Endothelial cell (in vitro differentiated cells): ENCODE measurements at regions not wholly inside any gene's neighbourhood (a gene's known extent, or its start where the extent isn't known, plus 50 kb on each side); places are given as distances from the start of the nearest gene placed in this dataset.
"Not testable (repeated sequence)": the region's sequence is repeated elsewhere in the genome, so short reads cannot be mapped to it uniquely, and the experiment has no call there.

Experiments
- DNase-seq: peaks from one replicate; pipeline ENCODE4 v3.0.0; 2021; ENCODE audit warnings: low spot score
- H3K27ac Mint-ChIP-seq: one replicate; pipeline ENCODE4 v1.8.0; 2021; ENCODE audit warnings: mixed read lengths, inconsistent platforms; ENCODE audit not compliant: unreplicated experiment
- H3K27me3 Mint-ChIP-seq: one replicate; pipeline ENCODE4 v1.8.0; 2021; ENCODE audit warnings: mild to moderate bottlenecking, moderate library complexity, mixed read lengths, inconsistent platforms; ENCODE audit not compliant: unreplicated experiment
- H3K36me3 Mint-ChIP-seq: one replicate; pipeline ENCODE4 v1.8.0; 2021; ENCODE audit warnings: mild to moderate bottlenecking, low read depth, mixed read lengths, inconsistent platforms; ENCODE audit not compliant: unreplicated experiment
- H3K4me1 Mint-ChIP-seq: one replicate; pipeline ENCODE4 v1.8.0; 2021; ENCODE audit warnings: mild to moderate bottlenecking, mixed read lengths, inconsistent platforms; ENCODE audit not compliant: unreplicated experiment
- H3K4me3 Mint-ChIP-seq: one replicate; pipeline ENCODE4 v1.8.0; 2021; ENCODE audit warnings: mild to moderate bottlenecking, mixed read lengths, inconsistent platforms; ENCODE audit not compliant: unreplicated experiment
- H3K9me3 Mint-ChIP-seq: one replicate; pipeline ENCODE4 v1.8.0; 2021; ENCODE audit warnings: mixed read lengths, inconsistent platforms; ENCODE audit not compliant: unreplicated experiment
- CTCF ChIP-seq: fragments of 200-600 bp; sonication (generic); IDR thresholded peaks from one replicate; pipeline ENCODE4 v1.5.0; 2021; ENCODE audit warnings: antibody characterized with exemption; ENCODE audit not compliant: unreplicated experiment

GRCh38 chr6:106823058-106823457, 151.5 kb downstream of the CD24 start:
- Mint-ChIP-seq H3K4me3 (no peak overlapping the region), H3K4me1 (no peaks in the 10 kb centered on the region), H3K36me3 (no peaks in the 10 kb centered on the region), H3K9me3 (no peaks in the 10 kb centered on the region), H3K27ac (no peak overlapping the region), H3K27me3 (no peaks in the 10 kb centered on the region)
- no peak for DNase-seq
- TF ChIP-seq CTCF: no peak

- Mint-ChIP-seq H3K9me3 (no peaks in the 10 kb centered on the region), H3K27me3 (no peaks in the 10 kb centered on the region), H3K27ac (no peak overlapping the region), H3K4me1 (no peaks in the 10 kb centered on the region), H3K36me3 (no peaks in the 10 kb centered on the region), H3K4me3 (no peak overlapping the region)
- TF ChIP-seq CTCF: no peak
- no peak for DNase-seq
Measured at GRCh38 chr6:106820412-106820852, 154.1 kb downstream of the CD24 start.

- Mint-ChIP-seq H3K9me3 (peaks cover 22% of the 10 kb centered on the region), H3K27ac (no peak overlapping the region), H3K4me1 (no peaks in the 10 kb centered on the region), H3K36me3 (peaks cover 16% of the 10 kb centered on the region), H3K27me3 (no peaks in the 10 kb centered on the region), H3K4me3 (no peak overlapping the region)
- DNase-seq: no peak
- no peak for TF ChIP-seq CTCF
Measured at GRCh38 chr6:106811088-106811686, 163.3 kb downstream of the CD24 start.

- H3K36me3 Mint-ChIP-seq: peaks cover 16% of the 10 kb centered on the region
- no peak for DNase-seq
- peak overlapping the region; percentile 65 for H3K4me3 Mint-ChIP-seq
- H3K27ac Mint-ChIP-seq: no peak overlapping the region
- peaks cover 27% of the 10 kb centered on the region for H3K9me3 Mint-ChIP-seq
- H3K4me1 Mint-ChIP-seq: peaks cover 6% of the 10 kb centered on the region
- TF ChIP-seq CTCF: no peak
- peaks cover 8% of the 10 kb centered on the region for H3K27me3 Mint-ChIP-seq
Measured at GRCh38 chr6:106808758-106809157, 165.8 kb downstream of the CD24 start.

GRCh38 chr6:106807947-106808611, 166.4 kb downstream of the CD24 start:
- H3K36me3 Mint-ChIP-seq: peaks cover 16% of the 10 kb centered on the region

GRCh38 chr6:106806253-106806652, 168.3 kb downstream of the CD24 start:
- peaks cover 18% of the 10 kb centered on the region for H3K9me3 Mint-ChIP-seq
- DNase-seq, H3K27me3 Mint-ChIP-seq, H3K4me3 Mint-ChIP-seq, H3K27ac Mint-ChIP-seq: not testable (repeated sequence)
- H3K4me1 Mint-ChIP-seq: peaks cover 14% of the 10 kb centered on the region
- H3K36me3 Mint-ChIP-seq: peaks cover 12% of the 10 kb centered on the region

More at GRCh38 chr6:106807947-106808611, 166.4 kb downstream of the CD24 start:
- Mint-ChIP-seq H3K27ac (no peak overlapping the region), H3K9me3 (peaks cover 27% of the 10 kb centered on the region), H3K27me3 (peaks cover 8% of the 10 kb centered on the region), H3K4me3 (no peak overlapping the region), H3K4me1 (peaks cover 6% of the 10 kb centered on the region)
- DNase-seq: no peak
- TF ChIP-seq CTCF: no peak
